ENCODE measurements at regions not wholly inside any gene's neighbourhood (a gene's known extent, or its start where the extent isn't known, plus 50 kb on each side); places are given as distances from the start of the nearest gene placed in this dataset.
A peak's percentile ranks its signal among the peaks of the same experiment; 100 is the strongest.
"Not testable (repeated sequence)": the region's sequence is repeated elsewhere in the genome, so short reads cannot be mapped to it uniquely, and the experiment has no call there.

DNA sequence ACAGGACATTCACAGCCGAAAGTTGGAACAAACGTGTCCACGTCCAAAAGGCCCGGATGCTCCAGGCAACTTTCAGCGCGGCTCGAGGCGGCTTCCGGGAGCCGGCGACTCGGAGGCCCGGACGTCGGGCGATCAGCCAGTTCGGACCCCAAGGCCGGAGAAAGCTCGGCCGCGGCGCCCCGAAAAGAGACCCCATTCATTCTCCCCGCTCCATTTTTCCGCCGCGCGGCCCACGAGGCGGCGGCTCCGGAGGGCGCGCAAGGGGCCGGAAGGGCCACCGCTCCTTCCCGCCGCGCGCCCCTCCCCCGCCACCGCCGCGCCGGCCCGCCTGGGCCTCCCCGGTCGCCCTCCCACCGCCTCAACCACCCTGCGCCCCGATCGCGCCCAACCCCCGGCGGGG, 4022.7 kb upstream of the TPTE start:
- H3K4me1 ChIP-seq (ENCODE audit: control insufficient read depth in 1 of 2, extremely low read depth in 1 of 2, insufficient read depth in 2 of 2, low read length in 2 of 2); POLR2A ChIA-PET; H3K27ac Mint-ChIP-seq; H3K27me3 Mint-ChIP-seq; H3K4me3 ChIP-seq (ENCODE audit: control insufficient read depth in 1 of 2, extremely low read depth in 1 of 2, low read length in 1 of 2); H3K36me3 ChIP-seq (ENCODE audit: control insufficient read depth in 2 of 2, extremely low read depth in 1 of 2, insufficient read depth in 1 of 2, low read length in 1 of 2); H3K9me3 ChIP-seq; H3K36me3 Mint-ChIP-seq; CTCF ChIA-PET; H3K27me3 ChIP-seq (replicated peaks in 1 of 2; ENCODE audit: control insufficient read depth in 2 of 2, extremely low read depth in 1 of 2, insufficient read depth in 2 of 2, low read length in 1 of 2); H3K27ac ChIP-seq (ENCODE audit: low read length); H3K9me3 Mint-ChIP-seq; H3K4me1 Mint-ChIP-seq: not testable (repeated sequence)
- DNase-seq, result peak in 15 of 35 experiments; percentile 0 to 27 (median 6)
- ATAC-seq (replicated peaks in 1 of 4), result peak; percentile 17 to 40 (median 30)
- no CpG with 5 or more reads among the region's 55 CpGs for WGBS (ENCODE audit: insufficient coverage)
- peak overlapping the region in 2 of 3 donors; percentile 28 to 60 for H3K4me3 Mint-ChIP-seq

GRCh38 chr21:6499128-6499826, 4022.1 kb upstream of the TPTE start:
- H3K4me1 Mint-ChIP-seq; H3K9me3 Mint-ChIP-seq; H3K9me3 ChIP-seq; H3K36me3 ChIP-seq (ENCODE audit: control insufficient read depth in 2 of 2, extremely low read depth in 1 of 2, insufficient read depth in 1 of 2, low read length in 1 of 2); CTCF ChIA-PET; POLR2A ChIA-PET; H3K36me3 Mint-ChIP-seq; H3K27ac Mint-ChIP-seq; H3K4me3 Mint-ChIP-seq; H3K27ac ChIP-seq (ENCODE audit: low read length); H3K27me3 ChIP-seq (replicated peaks in 1 of 2; ENCODE audit: control insufficient read depth in 2 of 2, extremely low read depth in 1 of 2, insufficient read depth in 2 of 2, low read length in 1 of 2); H3K4me1 ChIP-seq (ENCODE audit: control insufficient read depth in 1 of 2, extremely low read depth in 1 of 2, insufficient read depth in 2 of 2, low read length in 2 of 2); H3K4me3 ChIP-seq (ENCODE audit: control insufficient read depth in 1 of 2, extremely low read depth in 1 of 2, low read length in 1 of 2); H3K27me3 Mint-ChIP-seq: not testable (repeated sequence)
- no CpG with 5 or more reads among the region's 66 CpGs for WGBS (ENCODE audit: insufficient coverage)
- peak; percentile 90 to 96 (median 93) for ATAC-seq (replicated peaks in 1 of 4)
- DNase-seq, result peak in 27 of 35 experiments; percentile 38 to 88 (median 66)

DNA sequence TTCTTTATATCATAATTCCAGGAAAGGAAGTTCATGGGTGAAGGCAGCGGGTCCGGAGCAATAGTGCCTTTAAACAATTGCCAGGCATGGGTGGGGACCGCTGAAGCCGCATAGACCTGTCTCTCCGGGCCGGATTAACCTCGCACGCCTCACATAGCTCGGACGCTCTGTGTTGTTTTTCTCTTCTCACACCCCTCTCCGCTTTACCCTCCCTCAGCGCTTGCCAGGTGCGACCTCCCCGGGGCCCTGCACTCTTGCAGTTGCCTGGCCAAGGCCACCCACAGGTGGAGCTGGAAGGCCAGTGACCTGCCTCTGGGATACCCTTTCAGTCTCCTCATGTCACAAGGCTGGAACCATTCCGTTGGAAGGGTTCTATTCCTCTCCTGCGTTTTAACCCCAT, 4021.5 kb upstream of the TPTE start:
- H3K9me3 Mint-ChIP-seq; H3K27me3 ChIP-seq (replicated peaks in 1 of 2; ENCODE audit: control insufficient read depth in 2 of 2, extremely low read depth in 1 of 2, insufficient read depth in 2 of 2, low read length in 1 of 2); H3K36me3 Mint-ChIP-seq; DNase-seq; H3K36me3 ChIP-seq (ENCODE audit: control insufficient read depth in 2 of 2, extremely low read depth in 1 of 2, insufficient read depth in 1 of 2, low read length in 1 of 2); CTCF ChIA-PET; POLR2A ChIA-PET; H3K4me1 ChIP-seq (ENCODE audit: control insufficient read depth in 1 of 2, extremely low read depth in 1 of 2, insufficient read depth in 2 of 2, low read length in 2 of 2); H3K4me1 Mint-ChIP-seq; ATAC-seq (replicated peaks in 1 of 4); H3K4me3 Mint-ChIP-seq; H3K27ac Mint-ChIP-seq; H3K4me3 ChIP-seq (ENCODE audit: control insufficient read depth in 1 of 2, extremely low read depth in 1 of 2, low read length in 1 of 2); H3K27me3 Mint-ChIP-seq; H3K9me3 ChIP-seq; H3K27ac ChIP-seq (ENCODE audit: low read length): not testable (repeated sequence)
- no CpG with 5 or more reads among the region's 16 CpGs for WGBS (ENCODE audit: insufficient coverage)

DNA sequence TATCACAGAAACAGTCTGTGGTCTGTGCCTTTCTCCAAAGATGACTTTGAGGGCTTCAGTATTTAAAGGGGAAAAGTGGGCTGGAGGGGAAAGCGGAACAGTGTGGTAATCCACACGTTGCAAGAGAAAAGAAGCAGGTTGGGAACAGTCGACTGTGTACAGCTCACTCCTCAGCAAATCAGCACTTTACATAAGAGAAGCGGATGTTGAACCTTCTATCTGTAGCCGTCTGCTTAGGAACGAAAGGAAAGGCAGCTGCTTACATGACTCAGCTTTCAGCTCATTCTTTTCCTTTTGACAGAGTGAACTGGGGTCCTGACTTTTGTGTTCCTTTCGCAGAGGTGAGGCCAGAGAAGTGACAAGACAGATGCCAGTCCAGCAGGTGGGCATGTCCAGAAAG, 4020.7 kb upstream of the TPTE start:
- DNase-seq; H3K4me1 Mint-ChIP-seq; H3K27ac ChIP-seq (ENCODE audit: low read length); H3K4me3 Mint-ChIP-seq; POLR2A ChIA-PET; H3K36me3 Mint-ChIP-seq; H3K4me1 ChIP-seq (ENCODE audit: control insufficient read depth in 1 of 2, extremely low read depth in 1 of 2, insufficient read depth in 2 of 2, low read length in 2 of 2); H3K36me3 ChIP-seq (ENCODE audit: control insufficient read depth in 2 of 2, extremely low read depth in 1 of 2, insufficient read depth in 1 of 2, low read length in 1 of 2); CTCF ChIA-PET; H3K9me3 Mint-ChIP-seq; H3K27me3 ChIP-seq (replicated peaks in 1 of 2; ENCODE audit: control insufficient read depth in 2 of 2, extremely low read depth in 1 of 2, insufficient read depth in 2 of 2, low read length in 1 of 2); H3K9me3 ChIP-seq; H3K27ac Mint-ChIP-seq; H3K4me3 ChIP-seq (ENCODE audit: control insufficient read depth in 1 of 2, extremely low read depth in 1 of 2, low read length in 1 of 2); H3K27me3 Mint-ChIP-seq: not testable (repeated sequence)
- ATAC-seq (replicated peaks in 1 of 4), result peak; percentile 27 to 44 (median 35)
- no CpG with 5 or more reads among the region's 7 CpGs for WGBS (ENCODE audit: insufficient coverage)

DNA sequence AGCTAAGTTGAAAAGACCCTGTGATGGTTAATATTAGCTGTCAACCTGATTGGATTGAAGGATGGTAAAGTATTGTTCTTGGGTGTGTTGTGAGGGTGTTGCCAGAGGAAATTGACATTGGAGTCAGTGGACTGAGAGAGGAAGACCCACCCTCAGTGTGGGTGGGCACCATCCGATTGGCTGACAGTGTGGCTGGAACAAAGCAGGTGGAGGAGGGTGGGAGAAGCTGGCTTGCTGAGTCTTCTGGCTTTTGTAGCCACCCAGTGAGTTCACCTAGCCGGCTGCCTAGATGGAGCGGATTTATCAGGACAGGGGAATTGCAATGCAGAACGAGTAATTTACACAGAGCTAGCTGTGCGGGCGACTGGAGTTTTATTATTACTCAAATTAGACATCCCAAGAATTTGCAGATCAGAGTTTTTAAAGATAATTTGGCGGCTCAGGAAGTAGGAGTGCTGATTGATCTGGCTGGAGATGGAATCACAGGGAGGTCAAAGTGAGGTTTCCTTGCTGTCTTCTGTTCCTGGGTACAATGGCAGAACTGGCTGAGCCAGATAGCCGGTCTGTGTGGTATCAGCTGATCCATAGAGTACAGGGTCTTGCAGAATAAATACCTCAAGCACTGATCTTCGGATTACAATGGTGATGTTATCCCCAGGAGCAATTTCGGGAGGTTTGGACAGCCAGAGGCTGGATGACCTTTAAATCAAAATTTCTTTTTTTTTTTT, 4015.1 kb upstream of the TPTE start:
- H3K4me3 Mint-ChIP-seq; H3K4me1 ChIP-seq (ENCODE audit: control insufficient read depth in 1 of 2, extremely low read depth in 1 of 2, insufficient read depth in 2 of 2, low read length in 2 of 2); H3K27ac ChIP-seq (ENCODE audit: low read length); H3K9me3 Mint-ChIP-seq; H3K27ac Mint-ChIP-seq; H3K36me3 Mint-ChIP-seq; H3K4me3 ChIP-seq (ENCODE audit: control insufficient read depth in 1 of 2, extremely low read depth in 1 of 2, low read length in 1 of 2); POLR2A ChIA-PET; H3K4me1 Mint-ChIP-seq; H3K27me3 ChIP-seq (replicated peaks in 1 of 2; ENCODE audit: control insufficient read depth in 2 of 2, extremely low read depth in 1 of 2, insufficient read depth in 2 of 2, low read length in 1 of 2); ATAC-seq (replicated peaks in 1 of 4); H3K36me3 ChIP-seq (ENCODE audit: control insufficient read depth in 2 of 2, extremely low read depth in 1 of 2, insufficient read depth in 1 of 2, low read length in 1 of 2); H3K27me3 Mint-ChIP-seq; DNase-seq; CTCF ChIA-PET; H3K9me3 ChIP-seq: not testable (repeated sequence)
- WGBS (ENCODE audit: insufficient coverage), result no CpG with 5 or more reads among the region's 10 CpGs

- H3K9me3 Mint-ChIP-seq; H3K27ac ChIP-seq (ENCODE audit: low read length); H3K36me3 Mint-ChIP-seq; DNase-seq; H3K4me1 Mint-ChIP-seq; POLR2A ChIA-PET; ATAC-seq (replicated peaks in 1 of 4); H3K27me3 ChIP-seq (replicated peaks in 1 of 2; ENCODE audit: control insufficient read depth in 2 of 2, extremely low read depth in 1 of 2, insufficient read depth in 2 of 2, low read length in 1 of 2); H3K4me3 Mint-ChIP-seq; CTCF ChIA-PET; H3K27ac Mint-ChIP-seq; H3K36me3 ChIP-seq (ENCODE audit: control insufficient read depth in 2 of 2, extremely low read depth in 1 of 2, insufficient read depth in 1 of 2, low read length in 1 of 2); H3K27me3 Mint-ChIP-seq; H3K4me3 ChIP-seq (ENCODE audit: control insufficient read depth in 1 of 2, extremely low read depth in 1 of 2, low read length in 1 of 2); H3K9me3 ChIP-seq; H3K4me1 ChIP-seq (ENCODE audit: control insufficient read depth in 1 of 2, extremely low read depth in 1 of 2, insufficient read depth in 2 of 2, low read length in 2 of 2): not testable (repeated sequence)
- no CpG with 5 or more reads among the region's 4 CpGs for WGBS (ENCODE audit: insufficient coverage)
Measured at GRCh38 chr21:6507632-6508031, 4013.8 kb upstream of the TPTE start.

DNA sequence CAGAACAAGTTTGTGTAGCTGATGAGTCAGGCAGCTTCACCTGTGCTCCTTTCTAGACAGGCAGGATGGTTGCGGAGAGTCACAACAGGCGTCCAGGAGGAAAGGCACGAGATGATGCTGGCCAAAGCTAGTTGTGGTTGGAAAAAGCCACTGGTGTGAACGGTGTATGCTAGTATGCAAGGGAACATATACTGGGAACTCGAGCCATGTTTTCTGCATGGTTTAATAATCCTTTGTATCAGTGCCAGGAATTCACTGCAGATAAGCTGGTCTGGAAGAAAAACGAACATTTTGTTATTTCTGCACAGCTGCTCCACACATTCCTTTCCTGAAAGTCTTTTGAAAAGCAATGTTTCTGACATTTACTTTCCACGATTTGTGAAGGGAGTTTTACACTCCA, 3999.6 kb upstream of the TPTE start:
- H3K27me3 ChIP-seq (replicated peaks in 1 of 2; ENCODE audit: control insufficient read depth in 2 of 2, extremely low read depth in 1 of 2, insufficient read depth in 2 of 2, low read length in 1 of 2); H3K4me3 ChIP-seq (ENCODE audit: control insufficient read depth in 1 of 2, extremely low read depth in 1 of 2, low read length in 1 of 2); ATAC-seq (replicated peaks in 1 of 4); H3K27ac ChIP-seq (ENCODE audit: low read length); DNase-seq; POLR2A ChIA-PET; CTCF ChIA-PET; H3K36me3 Mint-ChIP-seq; H3K27ac Mint-ChIP-seq; H3K4me3 Mint-ChIP-seq; H3K9me3 ChIP-seq; H3K36me3 ChIP-seq (ENCODE audit: control insufficient read depth in 2 of 2, extremely low read depth in 1 of 2, insufficient read depth in 1 of 2, low read length in 1 of 2); H3K4me1 Mint-ChIP-seq; H3K9me3 Mint-ChIP-seq; H3K27me3 Mint-ChIP-seq; H3K4me1 ChIP-seq (ENCODE audit: control insufficient read depth in 1 of 2, extremely low read depth in 1 of 2, insufficient read depth in 2 of 2, low read length in 2 of 2): not testable (repeated sequence)
- WGBS (ENCODE audit: insufficient coverage), result no CpG with 5 or more reads among the region's 7 CpGs

Measured in T-cell (primary cell).